ENCODE measurements at regions not wholly inside any gene's neighbourhood (a gene's known extent, or its start where the extent isn't known, plus 50 kb on each side); places are given as distances from the start of the nearest gene placed in this dataset.

- Histone ChIP-seq H3K27me3 (no peaks in the 10 kb centered on the region), H3K9me3 (no peaks in the 10 kb centered on the region), H3K4me3 (no peak overlapping the region), H3K36me3 (no peaks in the 10 kb centered on the region), H3K27ac (no peak overlapping the region), H3K4me1 (no peaks in the 10 kb centered on the region)
- no peak for TF ChIP-seq CTCF (IDR thresholded peaks at IDR 0.05)
- intact Hi-C loops (cut with DNase I) = no loop called here
- no peak for DNase-seq
- no peak for ATAC-seq
These were observed 421.7 kb downstream of the CDK5RAP2 start for GRCh38 chr9:120158221-120158620.

GRCh38 chr9:120156376-120156775 lies 423.6 kb downstream of the CDK5RAP2 start:
- no peak for DNase-seq
- no peak overlapping the region for H3K4me3 ChIP-seq
- no peaks in the 10 kb centered on the region for H3K27me3 ChIP-seq
- H3K27ac ChIP-seq = no peak overlapping the region
- ATAC-seq = no peak
- TF ChIP-seq CTCF (IDR thresholded peaks at IDR 0.05) = no peak
- intact Hi-C loops (cut with DNase I) = no loop called here
- no peaks in the 10 kb centered on the region for H3K9me3 ChIP-seq
- H3K36me3 ChIP-seq = no peaks in the 10 kb centered on the region
- no peaks in the 10 kb centered on the region for H3K4me1 ChIP-seq

GRCh38 chr9:120153258-120153657 lies 426.7 kb downstream of the CDK5RAP2 start:
- no peak for DNase-seq

GRCh38 chr9:120152295-120152694 lies 427.7 kb downstream of the CDK5RAP2 start:
- intact Hi-C loops (cut with DNase I) = no loop called here

More at GRCh38 chr9:120153258-120153657, 426.7 kb downstream of the CDK5RAP2 start:
- Histone ChIP-seq H3K4me3 (no peak overlapping the region), H3K36me3 (no peaks in the 10 kb centered on the region), H3K9me3 (no peaks in the 10 kb centered on the region), H3K4me1 (no peaks in the 10 kb centered on the region), H3K27me3 (no peaks in the 10 kb centered on the region), H3K27ac (no peak overlapping the region)
- intact Hi-C loops (cut with DNase I) = no loop called here
- ATAC-seq = no peak
- TF ChIP-seq CTCF (IDR thresholded peaks at IDR 0.05) = no peak

GRCh38 chr9:120151806-120152205 lies 428.2 kb downstream of the CDK5RAP2 start:
- ATAC-seq (no peak), DNase-seq (no peak)
- H3K9me3 ChIP-seq = no peaks in the 10 kb centered on the region
- H3K27ac ChIP-seq = no peak overlapping the region
- TF ChIP-seq CTCF (IDR thresholded peaks at IDR 0.05) = no peak
- no peak overlapping the region for H3K4me3 ChIP-seq
- H3K27me3 ChIP-seq = no peaks in the 10 kb centered on the region
- H3K36me3 ChIP-seq = no peaks in the 10 kb centered on the region
- H3K4me1 ChIP-seq = no peaks in the 10 kb centered on the region
- intact Hi-C loops (cut with DNase I) = no loop called here

More at GRCh38 chr9:120152295-120152694, 427.7 kb downstream of the CDK5RAP2 start:
- DNase-seq = no peak
- no peak for TF ChIP-seq CTCF (IDR thresholded peaks at IDR 0.05)
- Histone ChIP-seq H3K27ac (no peak overlapping the region), H3K27me3 (no peaks in the 10 kb centered on the region), H3K36me3 (no peaks in the 10 kb centered on the region), H3K4me3 (no peak overlapping the region), H3K9me3 (no peaks in the 10 kb centered on the region), H3K4me1 (no peaks in the 10 kb centered on the region)
- no peak for ATAC-seq

GRCh38 chr9:120151149-120151548 lies 428.8 kb downstream of the CDK5RAP2 start:
- TF ChIP-seq CTCF (IDR thresholded peaks at IDR 0.05) = no peak
- Histone ChIP-seq H3K27ac (no peak overlapping the region), H3K4me3 (no peak overlapping the region), H3K9me3 (no peaks in the 10 kb centered on the region), H3K4me1 (no peaks in the 10 kb centered on the region), H3K36me3 (no peaks in the 10 kb centered on the region), H3K27me3 (no peaks in the 10 kb centered on the region)
- intact Hi-C loops (cut with DNase I) = no loop called here
- DNase-seq (no peak), ATAC-seq (no peak)
